Neural cell (in vitro differentiated cells): ENCODE measurements at regions not wholly inside any gene's neighbourhood (a gene's known extent, or its start where the extent isn't known, plus 50 kb on each side); places are given as distances from the start of the nearest gene placed in this dataset.

ENCODE experiments used
- small RNA-seq, 3 experiments: library from RNA; depleted of rRNA; stranded (forward); fragments of <200 nt; gene quantifications; one replicate each; pipeline ENCODE3, GENCODE V24; 2012

Small RNAs in the stretch of these regions (small RNA-seq; reads per million reads assigned to genes)
- gene RN7SL680P = 0 reads per million in 3 experiments
